Activated CD4-positive, alpha-beta memory T cell treated with anti-CD3 and anti-CD28 coated beads for 36 hours (primary cell): ENCODE measurements at regions not wholly inside any gene's neighbourhood (a gene's known extent, or its start where the extent isn't known, plus 50 kb on each side); places are given as distances from the start of the nearest gene placed in this dataset.

Experiments
- CTCF ChIA-PET: fragments of 350-600 bp; sonication (Branson Sonifier 250); formaldehyde crosslinking; loops from one replicate; lab custom pipeline; 2021; ENCODE audit warnings: antibody characterized with exemption, inconsistent platforms; lab: Charles Lee
- POLR2A ChIA-PET: fragments of 350-600 bp; sonication (Branson Sonifier 250); formaldehyde crosslinking; loops from one replicate; lab custom pipeline; 2021; ENCODE audit warnings: antibody characterized with exemption; lab: Charles Lee
- DNase-seq: peaks from one replicate; pipeline ENCODE4 v3.0.0-alpha.2; 2020
- H3K27ac Mint-ChIP-seq: one replicate; pipeline ENCODE4 v1.8.0; 2021; ENCODE audit warnings: mixed read lengths
- H3K27me3 Mint-ChIP-seq: one replicate; pipeline ENCODE4 v1.8.0; 2021; ENCODE audit warnings: mixed read lengths
- H3K36me3 Mint-ChIP-seq: one replicate; pipeline ENCODE4 v1.8.0; 2021; ENCODE audit warnings: mixed read lengths
- H3K4me1 Mint-ChIP-seq: one replicate; pipeline ENCODE4 v1.8.0; 2021; ENCODE audit warnings: low read depth, mixed read lengths
- H3K4me3 Mint-ChIP-seq: one replicate; pipeline ENCODE4 v1.8.0; 2021; ENCODE audit warnings: mild to moderate bottlenecking, mixed read lengths
- H3K9me3 Mint-ChIP-seq: one replicate; pipeline ENCODE4 v1.8.0; 2021; ENCODE audit warnings: mixed read lengths
- intact Hi-C: fragments of 100-400 bp; cut with micrococcal nuclease; formaldehyde crosslinking; loops from one replicate; pipeline ENCODE4 v1.15.1; 2023

- H3K27ac Mint-ChIP-seq, result no peak overlapping the region
- H3K9me3 Mint-ChIP-seq, result peaks cover 2% of the 10 kb centered on the region
- DNase-seq, result no peak
- no peak overlapping the region for H3K4me3 Mint-ChIP-seq
- H3K27me3 Mint-ChIP-seq, result no peaks in the 10 kb centered on the region
- ChIA-PET CTCF (interaction anchor here (0.6 kb wide), 1 partner anchor 751 kb away, joined by 3 read pairs; no protein-coding TSS in a partner anchor), POLR2A (no interaction called here)
- H3K36me3 Mint-ChIP-seq, result no peaks in the 10 kb centered on the region
- H3K4me1 Mint-ChIP-seq, result no peaks in the 10 kb centered on the region
- intact Hi-C loops, result no loop called here
These were observed 262.1 kb downstream of the IL20RB start for GRCh38 chr3:137219801-137220445.

- Mint-ChIP-seq H3K36me3 (no peaks in the 10 kb centered on the region), H3K27me3 (peaks cover 5% of the 10 kb centered on the region), H3K27ac (no peak overlapping the region), H3K4me3 (no peak overlapping the region), H3K9me3 (peaks cover 2% of the 10 kb centered on the region), H3K4me1 (no peaks in the 10 kb centered on the region)
- ChIA-PET CTCF (no interaction called here), POLR2A (no interaction called here)
- intact Hi-C loops, result no loop called here
- DNase-seq, result no peak
These were observed 265.0 kb downstream of the IL20RB start for GRCh38 chr3:137222736-137223225.

DNA sequence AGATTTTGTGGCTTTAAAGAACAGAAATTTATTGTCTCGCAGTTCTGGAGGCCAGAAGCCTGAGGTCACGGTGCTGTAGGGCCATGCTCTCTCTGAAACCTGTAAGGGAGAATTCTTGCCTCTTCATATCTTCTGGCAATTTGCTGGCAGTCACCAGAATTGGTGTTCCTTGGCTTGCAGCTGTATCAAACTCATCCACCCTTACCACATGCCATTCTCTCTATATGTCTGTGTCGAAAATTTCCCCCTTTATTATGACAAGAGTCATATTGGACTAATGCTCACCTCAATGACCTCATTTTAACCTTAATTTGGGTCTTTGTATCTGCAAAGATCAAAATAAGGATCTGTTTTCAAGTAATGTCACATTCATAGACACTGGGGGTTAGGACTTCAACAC is 266.7 kb downstream of the IL20RB start:
- Mint-ChIP-seq H3K4me1 (no peaks in the 10 kb centered on the region), H3K9me3 (peaks cover 2% of the 10 kb centered on the region), H3K4me3 (no peak overlapping the region), H3K36me3 (no peaks in the 10 kb centered on the region), H3K27ac (no peak overlapping the region), H3K27me3 (peaks cover 5% of the 10 kb centered on the region)
- ChIA-PET CTCF (no interaction called here), POLR2A (no interaction called here)
- no peak for DNase-seq
- intact Hi-C loops, result no loop called here

DNA sequence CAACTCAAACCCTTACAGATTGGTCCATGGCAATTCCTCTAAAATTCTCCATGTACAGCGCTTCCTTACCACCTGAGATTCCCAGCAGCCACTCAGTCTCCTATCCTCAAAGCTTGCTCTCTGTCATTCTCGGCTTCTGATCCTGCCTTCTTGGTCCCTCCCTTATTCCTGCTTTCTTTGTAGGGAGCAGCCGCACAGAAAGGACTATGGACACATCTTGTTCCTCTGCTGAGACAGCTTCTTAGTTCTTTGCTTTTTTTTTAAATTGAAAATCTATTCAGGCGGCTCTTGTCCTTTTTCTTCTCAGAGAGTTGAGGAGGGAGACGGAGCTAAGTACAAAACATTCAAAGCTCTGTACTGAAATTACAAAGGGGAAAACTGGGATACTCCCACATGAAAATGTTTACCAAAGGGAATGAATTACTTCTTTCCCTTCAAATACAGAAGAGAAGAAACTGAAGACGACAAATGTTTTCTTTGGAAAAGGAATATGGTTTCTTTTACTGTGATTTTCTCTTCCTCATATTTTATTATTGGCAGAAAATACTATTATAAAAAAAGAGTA is 285.1 kb downstream of the IL20RB start:
- CTCF ChIA-PET, result no interaction called here
- H3K9me3 Mint-ChIP-seq, result no peaks in the 10 kb centered on the region

GRCh38 chr3:137246491-137246890 is 288.7 kb downstream of the IL20RB start:
- no peak for DNase-seq
- no peaks in the 10 kb centered on the region for H3K4me1 Mint-ChIP-seq
- ChIA-PET CTCF (no interaction called here), POLR2A (no interaction called here)
- H3K9me3 Mint-ChIP-seq, result peaks cover 9% of the 10 kb centered on the region
- no peak overlapping the region for H3K4me3 Mint-ChIP-seq
- intact Hi-C loops, result no loop called here
- no peaks in the 10 kb centered on the region for H3K36me3 Mint-ChIP-seq
- H3K27ac Mint-ChIP-seq, result no peak overlapping the region
- peaks cover 4% of the 10 kb centered on the region for H3K27me3 Mint-ChIP-seq

More for the DNA sequence above, 285.1 kb downstream of the IL20RB start:
- Mint-ChIP-seq H3K36me3 (no peaks in the 10 kb centered on the region), H3K27ac (no peak overlapping the region), H3K27me3 (peaks cover 4% of the 10 kb centered on the region), H3K4me1 (no peaks in the 10 kb centered on the region), H3K4me3 (no peak overlapping the region)
- POLR2A ChIA-PET, result no interaction called here
- no peak for DNase-seq
- intact Hi-C loops, result no loop called here

DNA sequence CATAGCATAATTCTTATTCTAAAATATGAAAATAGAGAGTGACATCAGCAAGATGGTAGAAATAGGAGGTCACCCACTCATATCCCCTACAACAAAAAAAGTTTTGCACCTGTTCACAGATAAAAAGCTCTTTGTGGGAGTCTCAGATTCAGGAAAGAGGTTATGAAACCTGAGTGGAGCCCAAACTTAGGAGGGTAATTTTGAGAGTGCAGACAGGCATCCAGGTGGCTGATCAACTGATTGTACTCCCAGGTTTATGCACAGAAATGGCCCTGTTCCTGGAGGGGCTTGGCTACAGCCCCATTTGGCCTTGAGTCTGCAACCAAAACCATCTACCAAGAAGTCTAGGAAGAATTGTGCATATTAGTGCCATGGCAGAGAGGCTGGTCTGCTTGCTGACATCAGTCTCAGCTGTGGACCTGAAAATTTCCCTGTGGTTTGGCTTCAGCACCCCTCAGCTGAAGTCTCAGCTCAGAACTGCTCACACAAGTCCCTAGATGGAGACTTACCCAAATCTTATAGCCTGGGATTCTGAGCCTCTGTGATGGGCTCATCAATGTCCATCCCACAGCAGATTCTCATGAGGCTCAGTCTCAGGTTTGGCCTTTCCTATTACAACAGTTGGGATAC is 291.6 kb downstream of the IL20RB start:
- DNase-seq, result no peak
- intact Hi-C loops, result no loop called here
- Mint-ChIP-seq H3K9me3 (peaks cover 19% of the 10 kb centered on the region), H3K27me3 (no peaks in the 10 kb centered on the region), H3K4me3 (no peak overlapping the region), H3K36me3 (no peaks in the 10 kb centered on the region), H3K27ac (no peak overlapping the region), H3K4me1 (no peaks in the 10 kb centered on the region)
- CTCF ChIA-PET, result no interaction called here
- POLR2A ChIA-PET, result no interaction called here

DNA sequence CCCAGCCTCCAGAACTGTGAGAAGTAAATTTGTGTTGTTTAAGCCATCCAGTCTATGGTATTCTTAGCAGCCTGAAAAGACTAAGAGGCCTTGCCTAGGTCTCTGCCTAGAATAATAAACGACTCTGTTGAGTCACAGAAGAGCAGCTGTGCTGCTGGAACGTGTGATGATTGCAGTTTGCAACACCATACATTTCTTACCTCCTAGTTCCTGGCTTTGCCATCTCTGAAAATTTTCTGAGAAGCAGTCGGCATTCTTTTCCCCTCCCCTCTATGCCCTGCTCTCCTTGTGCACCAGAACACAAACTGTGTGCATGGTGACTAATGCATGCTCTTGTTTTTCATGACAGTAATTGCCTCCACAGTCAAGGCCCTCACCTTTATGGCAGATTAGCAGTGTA is 301.3 kb downstream of the IL20RB start:
- H3K36me3 Mint-ChIP-seq, result no peaks in the 10 kb centered on the region
- H3K9me3 Mint-ChIP-seq, result no peaks in the 10 kb centered on the region
- CTCF ChIA-PET, result no interaction called here
- no peak overlapping the region for H3K27ac Mint-ChIP-seq
- H3K4me3 Mint-ChIP-seq, result no peak overlapping the region
- DNase-seq, result no peak
- intact Hi-C loops, result no loop called here
- no peaks in the 10 kb centered on the region for H3K27me3 Mint-ChIP-seq
- no peaks in the 10 kb centered on the region for H3K4me1 Mint-ChIP-seq
- POLR2A ChIA-PET, result no interaction called here

- no peaks in the 10 kb centered on the region for H3K9me3 Mint-ChIP-seq
- no peak overlapping the region for H3K27ac Mint-ChIP-seq
- intact Hi-C loops, result no loop called here
- DNase-seq, result no peak
- CTCF ChIA-PET, result no interaction called here
- POLR2A ChIA-PET, result no interaction called here
- no peaks in the 10 kb centered on the region for H3K27me3 Mint-ChIP-seq
- H3K4me3 Mint-ChIP-seq, result no peak overlapping the region
- H3K4me1 Mint-ChIP-seq, result no peaks in the 10 kb centered on the region
- H3K36me3 Mint-ChIP-seq, result no peaks in the 10 kb centered on the region
These were observed 301.9 kb downstream of the IL20RB start for GRCh38 chr3:137259701-137260100.

DNA sequence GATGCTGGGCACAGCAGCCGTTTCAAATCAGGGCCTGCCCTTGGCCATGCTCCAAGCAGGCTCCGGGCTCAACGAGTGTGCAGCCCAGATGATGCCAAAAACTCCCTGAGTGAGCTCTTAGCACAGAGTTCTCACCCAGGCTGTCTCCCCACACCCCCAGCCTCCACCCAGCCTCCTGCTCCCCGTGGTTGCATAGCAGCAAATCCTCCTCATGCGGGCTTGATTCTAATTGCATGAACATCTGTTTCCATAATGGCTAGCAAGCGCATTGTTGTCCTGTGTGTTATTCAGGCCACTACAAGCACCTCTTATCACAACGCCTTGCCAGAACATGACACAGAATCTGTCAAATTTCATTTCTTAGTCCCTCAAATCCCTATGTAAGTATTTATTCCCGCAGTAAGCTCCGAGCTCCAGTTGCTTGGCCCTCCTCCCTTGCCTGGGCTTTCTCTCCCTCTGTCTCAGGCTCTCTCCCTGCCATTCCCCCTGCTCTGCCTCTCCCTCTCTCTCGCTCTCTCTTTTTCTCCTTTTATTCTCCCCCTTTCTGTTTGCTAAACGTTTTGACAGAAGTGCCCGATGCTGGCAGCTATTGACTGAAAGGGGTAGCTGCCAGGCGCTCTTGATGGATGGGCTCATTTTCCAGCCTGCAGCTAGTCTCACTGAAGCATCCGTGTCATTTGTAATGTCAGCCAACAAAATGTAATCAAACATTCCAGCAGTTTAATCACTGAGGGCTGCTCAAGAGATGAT is 306.5 kb downstream of the IL20RB start:
- no peaks in the 10 kb centered on the region for H3K9me3 Mint-ChIP-seq
- intact Hi-C loops, result no loop called here
- ChIA-PET POLR2A (no interaction called here), CTCF (no interaction called here)
- H3K4me1 Mint-ChIP-seq, result no peaks in the 10 kb centered on the region
- H3K4me3 Mint-ChIP-seq, result no peak overlapping the region
- no peaks in the 10 kb centered on the region for H3K36me3 Mint-ChIP-seq
- peaks cover 2% of the 10 kb centered on the region for H3K27me3 Mint-ChIP-seq
- H3K27ac Mint-ChIP-seq, result no peak overlapping the region
- no peak for DNase-seq

DNA sequence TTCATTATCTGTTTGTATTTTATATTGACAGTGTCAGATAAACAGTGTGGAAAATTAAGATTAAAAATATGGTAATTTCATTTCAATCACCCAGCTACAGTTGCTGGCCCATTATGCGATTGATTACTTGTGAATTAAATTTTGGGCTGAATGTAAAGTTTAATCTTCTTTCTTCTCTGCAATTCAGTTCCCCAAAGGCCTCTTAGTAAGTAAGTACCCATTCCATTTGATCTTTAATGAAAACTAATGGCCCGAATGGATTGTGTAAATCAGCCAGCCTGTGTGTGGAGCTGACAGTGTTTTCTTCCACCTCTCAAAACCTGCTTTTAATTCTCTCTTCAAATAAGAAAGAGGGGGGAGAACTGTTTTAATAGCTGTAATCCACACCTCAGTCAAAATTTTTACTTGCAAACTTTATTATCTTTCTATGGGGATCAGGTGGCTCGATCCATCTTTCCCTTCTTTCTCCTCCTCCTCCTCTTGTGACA is 307.1 kb downstream of the IL20RB start:
- no peaks in the 10 kb centered on the region for H3K9me3 Mint-ChIP-seq
- no peak overlapping the region for H3K27ac Mint-ChIP-seq

DNA sequence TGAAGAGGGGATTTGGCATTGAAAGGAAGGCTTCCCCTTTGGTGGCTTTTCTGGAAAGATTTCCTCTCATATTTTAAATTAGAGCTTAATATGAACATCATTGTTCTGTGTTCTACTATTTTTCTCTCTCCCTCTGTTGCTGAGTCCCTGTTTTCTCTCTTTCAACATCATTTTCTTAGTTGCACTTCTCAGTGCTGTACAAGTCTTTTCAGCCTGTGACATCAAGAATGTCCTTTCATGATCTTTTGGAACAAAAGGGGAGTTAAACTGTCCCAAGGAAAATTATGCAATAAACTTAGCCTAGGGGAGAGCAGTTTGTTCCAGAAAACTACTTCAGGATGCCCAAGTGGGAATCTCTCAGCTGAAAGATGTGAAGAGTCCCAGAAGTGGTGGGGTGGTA is 325.1 kb downstream of the IL20RB start:
- POLR2A ChIA-PET, result no interaction called here
- intact Hi-C loops, result no loop called here
- H3K27me3 Mint-ChIP-seq, result no peaks in the 10 kb centered on the region

More for the DNA sequence above, 307.1 kb downstream of the IL20RB start:
- no peaks in the 10 kb centered on the region for H3K36me3 Mint-ChIP-seq
- ChIA-PET POLR2A (no interaction called here), CTCF (no interaction called here)
- H3K4me3 Mint-ChIP-seq, result no peak overlapping the region
- no peak for DNase-seq
- no peaks in the 10 kb centered on the region for H3K4me1 Mint-ChIP-seq
- peaks cover 2% of the 10 kb centered on the region for H3K27me3 Mint-ChIP-seq
- intact Hi-C loops, result no loop called here

GRCh38 chr3:137285924-137286323 is 328.1 kb downstream of the IL20RB start:
- CTCF ChIA-PET, result no interaction called here
- Mint-ChIP-seq H3K27me3 (no peaks in the 10 kb centered on the region), H3K36me3 (no peaks in the 10 kb centered on the region), H3K4me3 (no peak overlapping the region), H3K27ac (no peak overlapping the region), H3K4me1 (no peaks in the 10 kb centered on the region), H3K9me3 (no peaks in the 10 kb centered on the region)
- intact Hi-C loops, result no loop called here
- POLR2A ChIA-PET, result no interaction called here
- DNase-seq, result no peak

More for the DNA sequence above, 325.1 kb downstream of the IL20RB start:
- Mint-ChIP-seq H3K4me1 (no peaks in the 10 kb centered on the region), H3K36me3 (no peaks in the 10 kb centered on the region), H3K9me3 (no peaks in the 10 kb centered on the region), H3K4me3 (no peak overlapping the region), H3K27ac (no peak overlapping the region)
- CTCF ChIA-PET, result no interaction called here
- no peak for DNase-seq
